H1 (cell line): ENCODE measurements at regions not wholly inside any gene's neighbourhood (a gene's known extent, or its start where the extent isn't known, plus 50 kb on each side); places are given as distances from the start of the nearest gene placed in this dataset.

Experiments used
- CTCF ChIA-PET: fragments of 300-600 bp; sonication (Branson Sonifier 250); formaldehyde crosslinking; loops from one replicate; lab custom pipeline; 2021; ENCODE audit not compliant: partially characterized antibody; lab: Charles Lee
- POLR2A ChIA-PET: fragments of 300-600 bp; sonication (Branson Sonifier 250); formaldehyde crosslinking; loops from one replicate; lab custom pipeline; 2021; ENCODE audit warnings: inconsistent platforms; ENCODE audit not compliant: partially characterized antibody; lab: Charles Lee
- DNase-seq, 2 experiments: peaks; one replicate each; pipeline versions ENCODE4 v3.0.0 to v3.0.0-alpha.2; 2010 to 2022; ENCODE audit warnings: low spot score in 2 of 2, low read depth in 1 of 2, mixed read lengths in 1 of 2
- FAIRE-seq: peaks from 2 replicates; lab custom pipeline; 2011; peaks lifted over from hg19 to GRCh38; lab: Jason Lieb, UNC
- H2AFZ ChIP-seq: 2 replicates; pipeline ENCODE4 v1.8.1; 2012; ENCODE audit warnings: low read length, inconsistent platforms
- H2AK5ac ChIP-seq: 2 replicates; pipeline ENCODE4 v1.6.1; 2013; ENCODE audit warnings: low read depth, low read length
- H2BK120ac ChIP-seq: replicated peaks from 2 replicates; pipeline ENCODE3; 2013; ENCODE audit warnings: low read depth, low read length, inconsistent platforms
- H2BK12ac ChIP-seq: 2 replicates; pipeline ENCODE4 v1.6.1; 2013; ENCODE audit warnings: low read depth, low read length
- H2BK15ac ChIP-seq: 2 replicates; pipeline ENCODE4 v1.6.1; 2013; ENCODE audit warnings: low read length
- H2BK20ac ChIP-seq: 2 replicates; pipeline ENCODE4 v1.6.1; 2013; ENCODE audit warnings: low read length
- H2BK5ac ChIP-seq: 2 replicates; pipeline ENCODE4 v1.6.1; 2013; ENCODE audit warnings: low read depth, low read length
- H3K14ac ChIP-seq: 2 replicates; pipeline ENCODE4 v1.6.1; 2013; ENCODE audit warnings: inconsistent platforms; ENCODE audit not compliant: insufficient read length
- H3K18ac ChIP-seq: 2 replicates; pipeline ENCODE4 v1.6.1; 2013; ENCODE audit warnings: low read length; ENCODE audit errors: extremely low read depth
- H3K23ac ChIP-seq: 2 replicates; pipeline ENCODE4 v1.6.1; 2013; ENCODE audit warnings: inconsistent platforms; ENCODE audit not compliant: insufficient read length
- H3K23me2 ChIP-seq: 2 replicates; pipeline ENCODE4 v1.6.1; 2013; ENCODE audit warnings: low read depth, low read length
- H3K27ac ChIP-seq: 2 replicates; pipeline ENCODE4 v1.6.1; 2011; ENCODE audit warnings: low read depth, low read length, inconsistent platforms
- H3K27me3 ChIP-seq, 4 experiments: replicated peaks in 1 of 4; 1 replicate in 1 of 4; 2 replicates in 3 of 4; pipeline versions ENCODE4 v1.6.1 to v1.8.1; 2011 to 2013; ENCODE audit warnings: low read length in 3 of 4, mild to moderate bottlenecking in 3 of 4, inconsistent platforms in 2 of 4, mixed read lengths in 2 of 4, moderate library complexity in 1 of 4; ENCODE audit not compliant: control insufficient read depth in 3 of 4, insufficient read depth in 3 of 4; ENCODE audit errors: extremely low read depth in 1 of 4
- H3K36me3 ChIP-seq, 4 experiments: 2 replicates each; pipeline versions ENCODE4 v1.6.1 to v1.8.1; 2011 to 2013; ENCODE audit warnings: mild to moderate bottlenecking in 4 of 4, low read length in 3 of 4, moderate library complexity in 2 of 4, control low read depth in 1 of 4, inconsistent platforms in 1 of 4; ENCODE audit not compliant: insufficient read depth in 4 of 4, control insufficient read depth in 2 of 4
- H3K4ac ChIP-seq: replicated peaks from 2 replicates; pipeline ENCODE3; 2013; ENCODE audit warnings: low read length, low read depth, mixed read lengths, inconsistent platforms; ENCODE audit not compliant: insufficient read length
- H3K4me1 ChIP-seq, 4 experiments: replicated peaks in 1 of 4; 1 replicate in 1 of 4; 2 replicates in 3 of 4; pipeline versions ENCODE4 v1.6.1 to v1.8.1; 2011 to 2013; ENCODE audit warnings: low read length in 3 of 4, inconsistent platforms in 2 of 4, mixed read lengths in 1 of 4; ENCODE audit not compliant: insufficient read depth in 4 of 4, control insufficient read depth in 3 of 4
- H3K4me2 ChIP-seq, 2 experiments: 2 replicates each; pipeline versions ENCODE4 v1.6.1 to v1.8.1; 2011 to 2013; ENCODE audit warnings: low read depth in 2 of 2, low read length in 2 of 2, control low read depth in 1 of 2, inconsistent platforms in 1 of 2, mild to moderate bottlenecking in 1 of 2; ENCODE audit not compliant: insufficient read depth in 1 of 2
- H3K4me3 ChIP-seq, 4 experiments: fragments of 200-600, 300-600 bp in 1 of 4; sonication (generic), shearing (Covaris generic), sonication (Bioruptor Twin) in 1 of 4; 2 replicates each; pipeline versions ENCODE4 v1.5.1 to v1.8.1; 2011 to 2016; ENCODE audit warnings: low read length in 4 of 4, low read depth in 3 of 4, control low read depth in 2 of 4, inconsistent platforms in 2 of 4, mild to moderate bottlenecking in 2 of 4, mixed read lengths in 1 of 4, moderate library complexity in 1 of 4; ENCODE audit not compliant: insufficient read depth in 2 of 4; ENCODE audit errors: extremely low read depth in 1 of 4
- H3K56ac ChIP-seq: replicated peaks from 2 replicates; pipeline ENCODE3; 2013; ENCODE audit warnings: low read depth, mild to moderate bottlenecking, mixed read lengths, low read length, inconsistent platforms; ENCODE audit not compliant: insufficient read length
- H3K79me1 ChIP-seq: 2 replicates; pipeline ENCODE4 v1.6.1; 2013; ENCODE audit warnings: low read depth, low read length, control low read depth
- H3K79me2 ChIP-seq, 2 experiments: 2 replicates each; pipeline versions ENCODE4 v1.6.1 to v1.8.1; 2012 to 2013; ENCODE audit warnings: low read length in 2 of 2, mild to moderate bottlenecking in 2 of 2, inconsistent platforms in 1 of 2; ENCODE audit not compliant: insufficient read depth in 2 of 2, control insufficient read depth in 1 of 2
- H3K9ac ChIP-seq, 4 experiments: replicated peaks in 1 of 4; 1 replicate in 1 of 4; 2 replicates in 3 of 4; pipeline versions ENCODE4 v1.6.1 to v1.8.1; 2011 to 2013; ENCODE audit warnings: low read depth in 3 of 4, low read length in 3 of 4, control low read depth in 2 of 4, mild to moderate bottlenecking in 2 of 4, moderate library complexity in 2 of 4, inconsistent platforms in 1 of 4; ENCODE audit errors: extremely low read depth in 1 of 4
- H3K9me3 ChIP-seq, 2 experiments: 2 replicates each; pipeline versions ENCODE4 v1.6.1 to v1.8.1; 2012 to 2013; ENCODE audit warnings: mild to moderate bottlenecking in 2 of 2, moderate library complexity in 2 of 2, control low read depth in 1 of 2, inconsistent platforms in 1 of 2, low read depth in 1 of 2, low read length in 1 of 2, mixed read lengths in 1 of 2; ENCODE audit not compliant: insufficient read depth in 2 of 2
- H4K20me1 ChIP-seq, 2 experiments: replicated peaks in 1 of 2; 2 replicates each; pipeline versions ENCODE3 to v1.8.1; 2011 to 2013; ENCODE audit warnings: inconsistent platforms in 2 of 2, low read length in 2 of 2, mild to moderate bottlenecking in 1 of 2; ENCODE audit not compliant: insufficient read depth in 2 of 2, control insufficient read depth in 1 of 2
- H4K5ac ChIP-seq: 2 replicates; pipeline ENCODE4 v1.6.1; 2013; ENCODE audit warnings: low read length, low read depth, mixed read lengths, inconsistent platforms; ENCODE audit not compliant: insufficient read length
- H4K8ac ChIP-seq: 2 replicates; pipeline ENCODE4 v1.8.0; 2013; ENCODE audit warnings: mild to moderate bottlenecking, moderate library complexity, low read length, inconsistent platforms; ENCODE audit not compliant: insufficient read depth; ENCODE audit errors: extremely low read depth
- H4K91ac ChIP-seq: replicated peaks from 2 replicates; pipeline ENCODE3; 2013; ENCODE audit warnings: low read length, mixed read lengths, inconsistent platforms; ENCODE audit not compliant: insufficient read length
- ASH2L ChIP-seq: fragments of 200-600, 300-600 bp; sonication (generic); IDR thresholded peaks from one replicate; pipeline ENCODE4 v1.7.1; 2017; ENCODE audit warnings: low read length
- CREB1 ChIP-seq: IDR thresholded peaks from 2 replicates; pipeline ENCODE4 v1.6.1; 2012; ENCODE audit warnings: inconsistent platforms
- EP300 ChIP-seq, 2 experiments: IDR thresholded peaks; 1 replicate in 1 of 2; 2 replicates in 1 of 2; pipeline ENCODE4 v1.6.1; 2011 to 2012; ENCODE audit warnings: low read depth in 2 of 2, low read length in 2 of 2, mild to moderate bottlenecking in 2 of 2, borderline replicate concordance in 1 of 2, inconsistent platforms in 1 of 2, moderate library complexity in 1 of 2
- NANOG ChIP-seq: IDR thresholded peaks from 2 replicates; pipeline ENCODE4 v1.6.1; 2011; ENCODE audit warnings: low read length, low read depth, mild to moderate bottlenecking, inconsistent platforms; ENCODE audit not compliant: insufficient read depth, poor library complexity, severe bottlenecking
- PHF8 ChIP-seq: fragments of 200-600 bp; sonication (generic); conservative IDR thresholded peaks from 2 replicates; pipeline ENCODE4 v1.7.1; 2012; ENCODE audit warnings: low read depth, mild to moderate bottlenecking, inconsistent platforms, low read length, moderate library complexity
- POLR2AphosphoS5 ChIP-seq: IDR thresholded peaks from 2 replicates; pipeline ENCODE4 v1.6.1; 2011; ENCODE audit warnings: low read depth, low read length
- RXRA ChIP-seq: IDR thresholded peaks from 2 replicates; pipeline ENCODE4 v1.6.1; 2011; ENCODE audit warnings: low read depth, mild to moderate bottlenecking, low read length, moderate library complexity; ENCODE audit not compliant: insufficient read depth
- SIX5 ChIP-seq: IDR thresholded peaks from 2 replicates; pipeline ENCODE4 v1.6.1; 2011; ENCODE audit warnings: mild to moderate bottlenecking, low read depth, low read length
- SUZ12 ChIP-seq: fragments of 200-600 bp; sonication (generic); IDR thresholded peaks from 2 replicates; pipeline ENCODE4 v1.6.1; 2012; ENCODE audit warnings: mild to moderate bottlenecking, inconsistent platforms, low read length, moderate library complexity, mixed read lengths
- WGBS, 2 experiments: shearing (Covaris generic) in 1 of 2; methylation state at CpG; one replicate each; pipeline versions ENCODE4 v1.1.6 to v1.1.7; 2013 to 2015; ENCODE audit warnings: low lambda C conversion rate in 2 of 2, mixed read lengths in 2 of 2, inconsistent platforms in 1 of 2, low coverage in 1 of 2, missing lambda C conversion rate in 1 of 2; ENCODE audit not compliant: insufficient replicate concordance in 2 of 2, insufficient coverage in 1 of 2, insufficient read length in 1 of 2; ENCODE audit errors: extremely low coverage in 1 of 2, missing lambda C conversion rate in 1 of 2; 5-methylcytosine and 5-hydroxymethylcytosine counted together
- TF ChIP-seq, protein P1 (sequence below), 3 experiments: IDR thresholded peaks; 1 replicate in 2 of 3; 2 replicates in 1 of 3; pipeline versions ENCODE4 v1.5.1 to v1.6.1; 2011; ENCODE audit warnings: low read length in 3 of 3, mild to moderate bottlenecking in 3 of 3, inconsistent platforms in 2 of 3, low read depth in 1 of 3, moderate library complexity in 1 of 3; ENCODE audit not compliant: insufficient read depth in 1 of 3; ENCODE audit errors: control extremely low read depth in 1 of 3

DNA sequence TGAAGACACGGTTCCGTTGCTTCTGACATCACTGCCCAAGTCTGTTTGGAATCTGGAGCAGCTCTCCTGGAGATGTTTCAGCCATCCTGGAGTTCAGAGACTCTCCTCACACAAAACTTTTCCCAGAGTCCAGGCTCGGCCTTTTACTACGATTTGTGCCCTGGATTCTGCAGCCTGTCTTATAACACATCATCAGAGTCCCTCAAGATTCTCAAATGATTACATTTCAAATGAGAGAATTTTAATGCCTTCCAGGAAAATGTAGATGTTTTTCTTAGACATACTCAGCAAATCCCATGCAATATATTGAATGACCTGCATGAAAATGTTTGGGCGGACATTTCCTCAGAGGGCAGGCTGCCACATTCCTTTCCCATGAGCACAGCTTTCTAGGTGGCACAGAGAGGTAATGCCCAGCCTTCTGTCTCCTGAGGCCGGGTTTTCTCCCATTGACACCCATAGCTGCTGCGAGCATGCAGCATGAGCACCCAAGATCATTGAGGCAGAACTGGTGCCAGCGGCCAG, 129.1 kb downstream of the SNX19 start:
- no peak overlapping the region for H4K5ac ChIP-seq
- H3K79me2 ChIP-seq: no peaks in the 10 kb centered on the region
- no peak overlapping the region for H4K91ac ChIP-seq
- H3K27ac ChIP-seq: no peak overlapping the region
- no peaks in the 10 kb centered on the region for H4K20me1 ChIP-seq
- H2BK120ac ChIP-seq: no peak overlapping the region
- FAIRE-seq (no peak), DNase-seq (no peak)
- H2BK20ac ChIP-seq: no peak overlapping the region
- ChIA-PET POLR2A (no interaction called here), CTCF (interaction anchor here (0.7 kb wide), 1 partner anchor 15 kb away, joined by 4 read pairs; no protein-coding TSS in a partner anchor)
- H3K36me3 ChIP-seq: no peaks in the 10 kb centered on the region
- H3K4me2 ChIP-seq: no peak overlapping the region
- H3K9ac ChIP-seq: no peak overlapping the region
- H3K56ac ChIP-seq: no peak overlapping the region
- H3K79me1 ChIP-seq: no peaks in the 10 kb centered on the region
- no peak overlapping the region for H2AK5ac ChIP-seq
- no peaks in the 10 kb centered on the region for H3K23me2 ChIP-seq
- no peaks in the 10 kb centered on the region for H3K9me3 ChIP-seq
- H3K23ac ChIP-seq: no peak overlapping the region
- no peak overlapping the region for H2AFZ ChIP-seq
- peaks cover 0 to 7% (median 2%) of the 10 kb centered on the region in 4 experiments; a peak in 3 of 7 replicates for H3K4me1 ChIP-seq
- no peak overlapping the region for H2BK12ac ChIP-seq
- no peak overlapping the region for H3K18ac ChIP-seq
- H3K4me3 ChIP-seq: no peak overlapping the region
- no peak overlapping the region for H3K14ac ChIP-seq
- no peak overlapping the region for H2BK15ac ChIP-seq
- H4K8ac ChIP-seq: no peak overlapping the region
- no peak overlapping the region for H2BK5ac ChIP-seq
- no peaks in the 10 kb centered on the region for H3K27me3 ChIP-seq
- no peak overlapping the region for H3K4ac ChIP-seq
- 86% methylated on average over 8 of the region's 8 CpGs; no CpG with 5 or more reads in 1 of the 2 experiments for WGBS, 2 experiments
- TF ChIP-seq RXRA: no peak
- no peak for TF ChIP-seq SUZ12
- no peak for TF ChIP-seq EP300 (IDR thresholded peaks at IDR 0.05; ENCODE audit: borderline replicate concordance in 1 of 2, low read depth in 2 of 2, low read length in 2 of 2)
- TF ChIP-seq CREB1: no peak
- TF ChIP-seq, protein P1, sequence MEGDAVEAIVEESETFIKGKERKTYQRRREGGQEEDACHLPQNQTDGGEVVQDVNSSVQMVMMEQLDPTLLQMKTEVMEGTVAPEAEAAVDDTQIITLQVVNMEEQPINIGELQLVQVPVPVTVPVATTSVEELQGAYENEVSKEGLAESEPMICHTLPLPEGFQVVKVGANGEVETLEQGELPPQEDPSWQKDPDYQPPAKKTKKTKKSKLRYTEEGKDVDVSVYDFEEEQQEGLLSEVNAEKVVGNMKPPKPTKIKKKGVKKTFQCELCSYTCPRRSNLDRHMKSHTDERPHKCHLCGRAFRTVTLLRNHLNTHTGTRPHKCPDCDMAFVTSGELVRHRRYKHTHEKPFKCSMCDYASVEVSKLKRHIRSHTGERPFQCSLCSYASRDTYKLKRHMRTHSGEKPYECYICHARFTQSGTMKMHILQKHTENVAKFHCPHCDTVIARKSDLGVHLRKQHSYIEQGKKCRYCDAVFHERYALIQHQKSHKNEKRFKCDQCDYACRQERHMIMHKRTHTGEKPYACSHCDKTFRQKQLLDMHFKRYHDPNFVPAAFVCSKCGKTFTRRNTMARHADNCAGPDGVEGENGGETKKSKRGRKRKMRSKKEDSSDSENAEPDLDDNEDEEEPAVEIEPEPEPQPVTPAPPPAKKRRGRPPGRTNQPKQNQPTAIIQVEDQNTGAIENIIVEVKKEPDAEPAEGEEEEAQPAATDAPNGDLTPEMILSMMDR (IDR thresholded peaks at IDR 0.05; ENCODE audit: control extremely low read depth in 1 of 3, insufficient read depth in 1 of 3, low read depth in 1 of 3, low read length in 3 of 3): no peak
- no peak for TF ChIP-seq PHF8
- no peak for TF ChIP-seq POLR2AphosphoS5
- TF ChIP-seq NANOG: no peak
- TF ChIP-seq ASH2L: no peak
- TF ChIP-seq SIX5: no peak
